ENCODE measurements at regions not wholly inside any gene's neighbourhood (a gene's known extent, or its start where the extent isn't known, plus 50 kb on each side); places are given as distances from the start of the nearest gene placed in this dataset.

DNA sequence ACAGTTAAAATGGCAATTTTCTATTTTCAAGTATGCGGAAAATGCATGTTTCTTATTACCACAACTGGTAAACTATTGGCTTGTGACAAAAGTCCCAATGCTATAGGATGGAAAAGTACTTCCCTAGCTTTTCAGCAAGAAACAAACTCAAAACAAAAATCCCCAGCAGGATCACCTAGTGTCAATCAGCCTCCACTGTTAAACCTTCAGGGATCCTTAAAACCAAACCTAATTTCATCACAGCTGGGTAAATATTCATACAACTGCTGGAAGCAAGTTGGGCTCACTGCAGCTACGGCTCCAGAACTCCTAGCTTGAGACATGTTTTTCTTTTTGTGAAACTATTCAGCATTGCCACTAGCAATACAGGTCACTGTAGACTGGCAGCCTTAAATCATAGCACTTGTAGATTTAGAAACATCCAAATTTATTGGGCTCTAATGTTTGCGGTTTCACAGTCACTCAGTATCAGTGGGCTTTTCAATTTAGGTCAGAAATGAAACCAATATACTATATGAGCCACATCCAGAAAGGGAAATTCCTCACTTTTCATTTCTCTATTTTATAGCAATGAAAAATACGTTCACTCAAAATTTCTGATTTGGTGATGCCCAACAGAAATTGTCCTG, 145.2 kb upstream of the ANK3 start:
- TF ChIP-seq, protein P1, sequence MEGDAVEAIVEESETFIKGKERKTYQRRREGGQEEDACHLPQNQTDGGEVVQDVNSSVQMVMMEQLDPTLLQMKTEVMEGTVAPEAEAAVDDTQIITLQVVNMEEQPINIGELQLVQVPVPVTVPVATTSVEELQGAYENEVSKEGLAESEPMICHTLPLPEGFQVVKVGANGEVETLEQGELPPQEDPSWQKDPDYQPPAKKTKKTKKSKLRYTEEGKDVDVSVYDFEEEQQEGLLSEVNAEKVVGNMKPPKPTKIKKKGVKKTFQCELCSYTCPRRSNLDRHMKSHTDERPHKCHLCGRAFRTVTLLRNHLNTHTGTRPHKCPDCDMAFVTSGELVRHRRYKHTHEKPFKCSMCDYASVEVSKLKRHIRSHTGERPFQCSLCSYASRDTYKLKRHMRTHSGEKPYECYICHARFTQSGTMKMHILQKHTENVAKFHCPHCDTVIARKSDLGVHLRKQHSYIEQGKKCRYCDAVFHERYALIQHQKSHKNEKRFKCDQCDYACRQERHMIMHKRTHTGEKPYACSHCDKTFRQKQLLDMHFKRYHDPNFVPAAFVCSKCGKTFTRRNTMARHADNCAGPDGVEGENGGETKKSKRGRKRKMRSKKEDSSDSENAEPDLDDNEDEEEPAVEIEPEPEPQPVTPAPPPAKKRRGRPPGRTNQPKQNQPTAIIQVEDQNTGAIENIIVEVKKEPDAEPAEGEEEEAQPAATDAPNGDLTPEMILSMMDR (conservative IDR thresholded peaks at IDR 0.05), result no peak
- no peak for TF ChIP-seq EZH2 (IDR thresholded peaks at IDR 0.05; ENCODE audit: low read depth)

Measured in PC-9 (cell line).